ENCODE measurements at regions not wholly inside any gene's neighbourhood (a gene's known extent, or its start where the extent isn't known, plus 50 kb on each side); places are given as distances from the start of the nearest gene placed in this dataset.

DNA sequence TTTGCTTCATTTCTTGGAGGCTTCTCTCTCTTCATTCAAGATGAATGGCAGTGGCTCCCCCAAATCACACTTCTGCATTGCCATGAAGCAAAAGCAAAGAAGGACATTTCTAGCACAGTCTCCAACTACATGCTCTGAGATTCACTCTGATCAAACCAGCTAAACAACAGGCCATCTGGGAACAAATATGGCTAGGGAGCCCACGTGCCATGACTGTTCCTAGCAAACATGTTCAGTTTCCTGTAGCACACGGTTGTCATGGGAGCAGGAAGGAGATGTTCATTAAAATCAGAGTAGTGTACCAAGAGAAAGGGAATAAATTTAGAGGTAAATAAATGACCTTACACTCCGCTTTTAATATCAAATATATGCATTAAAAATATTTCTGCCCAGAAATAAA lies 327.3 kb downstream of the GBE1 start:
- TF ChIP-seq POLR2A (IDR thresholded peaks at IDR 0.05; ENCODE audit: low read depth, low read length) (no peak), TAF1 (IDR thresholded peaks at IDR 0.05; ENCODE audit: borderline replicate concordance, low read depth, low read length) (no peak), POLR2AphosphoS5 (IDR thresholded peaks at IDR 0.05; ENCODE audit: low read depth, low read length) (no peak)
